GM18505 (cell line): ENCODE measurements at regions not wholly inside any gene's neighbourhood (a gene's known extent, or its start where the extent isn't known, plus 50 kb on each side); places are given as distances from the start of the nearest gene placed in this dataset.

Experiments used
- ATAC-seq: cut with Tn5 transposase; IDR thresholded peaks from one replicate; pipeline ENCODE4 v1.9.1; 2021; ENCODE audit not compliant: unreplicated experiment
- POLR2A ChIP-seq: IDR thresholded peaks from 4 replicates; pipeline ENCODE4 v1.6.1; 2011; ENCODE audit warnings: borderline replicate concordance; ENCODE audit not compliant: insufficient read depth, insufficient read length; ENCODE audit errors: extremely low read depth

DNA sequence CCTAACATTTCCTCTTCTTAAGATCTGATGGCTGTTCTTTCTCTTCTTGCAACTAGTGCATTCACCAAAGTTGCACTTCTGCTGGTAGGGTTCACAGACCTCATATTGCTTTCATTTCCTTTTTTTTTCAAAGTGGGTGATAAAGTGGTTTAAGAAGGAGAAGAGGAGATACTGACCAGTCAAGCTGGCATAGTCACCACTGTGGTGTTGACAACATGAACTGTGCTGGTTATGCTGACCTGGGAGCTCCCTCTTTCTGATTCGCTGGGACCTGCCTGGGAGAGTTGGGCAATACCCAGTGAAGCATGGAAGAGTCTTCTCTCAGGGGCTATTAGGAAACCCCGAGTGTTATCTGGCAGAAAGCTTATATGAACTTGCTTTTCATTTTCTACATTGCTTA lies 222.9 kb downstream of the SLITRK5 start:
- no peak for ATAC-seq
- no peak for TF ChIP-seq POLR2A

DNA sequence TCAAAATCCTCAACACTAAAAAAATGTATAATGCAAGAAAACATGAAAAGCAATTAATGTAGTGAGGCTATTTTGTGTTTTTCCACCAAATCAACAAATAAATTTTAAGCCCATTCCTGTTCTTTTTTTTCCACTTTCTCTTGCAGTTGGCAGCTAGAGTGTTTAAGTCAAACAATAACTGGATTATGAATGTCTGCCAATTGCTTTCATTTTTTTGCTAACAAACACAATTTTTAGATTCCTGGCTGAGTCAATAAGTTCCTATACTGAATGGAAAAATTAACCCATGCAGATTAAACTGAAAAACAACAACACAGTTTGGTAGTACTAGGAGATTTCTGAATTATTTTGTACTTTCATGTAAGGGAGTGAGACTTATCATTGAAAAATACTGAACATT lies 232.4 kb downstream of the SLITRK5 start:
- TF ChIP-seq POLR2A: no peak
- no peak for ATAC-seq

DNA sequence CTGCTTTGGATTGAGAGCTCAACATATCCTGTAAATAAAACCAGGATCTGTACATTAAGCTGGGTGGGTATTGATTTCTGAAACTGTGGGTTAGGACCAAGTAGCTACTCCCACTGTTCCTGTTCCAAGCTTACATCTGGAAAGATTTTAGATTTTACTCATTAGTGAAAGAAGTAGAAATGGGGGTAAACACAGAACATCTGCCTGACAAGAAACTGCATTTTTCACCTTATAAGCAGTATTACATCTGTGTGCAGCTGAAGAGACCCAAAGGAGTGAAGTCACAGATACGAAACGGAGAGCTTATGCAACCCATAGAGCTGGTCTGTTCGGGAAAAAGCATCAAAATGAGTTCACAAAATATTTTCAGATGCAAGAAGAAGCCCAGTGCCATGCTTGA lies 235.2 kb downstream of the SLITRK5 start:
- TF ChIP-seq POLR2A: no peak
- ATAC-seq: no peak

DNA sequence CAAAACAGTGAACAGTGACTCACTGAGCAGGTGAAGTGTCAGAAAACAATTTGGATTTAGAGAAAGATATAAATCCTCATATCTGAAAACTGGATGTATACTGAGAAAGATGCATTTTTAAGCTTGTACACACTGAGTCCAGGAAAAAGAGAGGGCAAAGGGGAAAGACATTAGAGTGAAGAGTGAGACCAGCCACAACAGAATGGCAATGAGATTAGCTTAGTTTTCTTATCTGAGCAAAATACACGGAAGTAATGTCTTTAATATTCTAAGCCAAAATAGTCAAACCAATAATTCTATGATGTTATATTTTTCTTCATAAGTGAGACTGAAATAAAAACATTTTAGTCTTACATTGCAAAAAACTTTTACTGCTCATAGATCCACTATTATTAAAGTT lies 236.0 kb downstream of the SLITRK5 start:
- no peak for ATAC-seq
- no peak for TF ChIP-seq POLR2A

DNA sequence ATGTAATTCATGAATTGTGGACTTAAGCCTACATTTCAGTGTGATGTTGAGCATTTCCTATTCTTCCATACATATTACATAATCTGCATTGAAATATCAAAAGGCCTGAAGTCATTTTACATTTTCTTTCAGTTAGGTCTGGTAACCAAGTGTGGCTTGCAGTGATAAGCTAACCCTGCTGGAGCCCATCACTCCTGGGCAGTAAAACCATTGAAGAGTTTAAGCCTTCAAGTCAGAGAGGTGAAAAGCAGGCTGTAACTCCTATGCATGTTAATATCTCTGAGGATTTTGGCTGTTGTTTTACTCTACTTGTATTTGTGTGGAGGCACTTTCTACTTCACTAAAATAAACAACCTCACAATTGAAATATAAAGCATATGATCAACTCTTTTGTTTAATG lies 248.8 kb downstream of the SLITRK5 start:
- ATAC-seq: no peak
- no peak for TF ChIP-seq POLR2A

DNA sequence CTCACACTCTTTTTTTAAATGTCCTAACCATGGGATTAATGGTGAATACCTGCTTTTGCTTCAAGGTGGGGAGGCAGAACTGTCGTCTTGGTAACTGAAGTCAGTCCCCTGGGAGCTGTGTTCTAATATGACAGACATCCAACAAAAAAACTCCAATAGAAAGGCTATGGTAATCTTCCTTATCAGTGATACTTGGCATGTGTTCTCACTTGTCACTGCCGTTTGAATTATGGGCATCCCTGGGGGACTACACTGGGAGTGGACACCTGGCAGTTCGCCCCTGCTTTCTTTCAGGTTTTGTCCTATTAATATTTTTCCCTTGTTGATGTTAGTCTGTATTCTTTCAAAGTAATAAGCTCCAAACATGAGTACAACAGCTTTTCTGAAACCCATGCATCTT lies 252.6 kb downstream of the SLITRK5 start:
- ATAC-seq: no peak
- no peak for TF ChIP-seq POLR2A

DNA sequence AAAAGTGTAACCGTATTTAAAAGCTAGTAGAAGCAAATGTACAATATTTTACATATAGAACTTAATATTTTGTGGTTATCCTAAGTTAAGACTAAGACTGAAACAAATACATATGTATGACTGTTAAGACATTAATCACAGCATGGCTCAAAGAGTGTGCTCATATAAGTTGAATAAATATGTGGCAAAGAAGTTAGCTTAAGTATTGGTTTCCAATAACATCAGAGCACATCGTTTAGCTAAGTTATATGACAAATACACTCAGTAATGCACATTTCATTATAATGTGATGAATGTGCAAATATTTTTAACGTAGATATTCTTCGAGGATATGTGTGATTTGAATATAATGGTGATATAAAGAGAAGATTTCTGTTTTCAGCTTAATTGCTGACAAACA lies 253.8 kb downstream of the SLITRK5 start:
- ATAC-seq: no peak

DNA sequence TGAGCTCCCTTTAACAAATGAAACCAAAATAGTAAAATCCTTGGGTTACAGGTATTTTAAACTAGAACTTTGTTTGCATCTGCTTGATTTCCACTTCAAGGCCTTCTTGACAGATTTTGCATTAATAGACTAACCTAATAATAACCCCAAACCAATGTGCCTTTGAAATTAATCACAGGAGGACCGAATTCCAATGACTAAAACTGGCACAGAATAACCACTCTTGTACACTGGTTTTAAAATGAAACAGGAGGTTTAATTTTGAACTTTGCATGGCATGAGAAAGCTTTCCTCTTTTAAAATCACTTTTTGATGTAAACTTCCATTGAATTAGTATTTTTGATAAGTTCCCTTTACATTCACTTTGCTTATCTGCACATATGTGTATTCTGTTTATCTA lies 269.6 kb downstream of the SLITRK5 start:
- no peak for ATAC-seq
- no peak for TF ChIP-seq POLR2A

More for the DNA sequence above, 253.8 kb downstream of the SLITRK5 start:
- TF ChIP-seq POLR2A: no peak

DNA sequence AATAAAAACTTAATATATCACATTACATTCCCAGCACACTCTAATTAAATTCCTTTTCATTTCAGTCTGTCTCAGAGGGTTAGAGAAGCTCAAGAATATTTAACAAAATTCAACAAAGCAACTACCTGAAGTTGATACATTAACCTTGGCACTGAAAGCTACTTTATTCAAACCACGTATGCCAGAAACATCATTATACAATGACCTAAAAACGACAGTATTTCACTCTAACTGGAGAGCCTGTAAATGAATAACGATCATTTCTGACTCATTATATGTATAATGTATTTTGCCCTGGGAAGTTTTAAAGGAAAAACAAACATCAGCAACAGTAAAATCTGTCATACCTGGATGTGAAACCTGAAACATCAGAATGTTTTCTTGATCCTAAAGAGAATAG lies 270.1 kb downstream of the SLITRK5 start:
- ATAC-seq: no peak
- TF ChIP-seq POLR2A: no peak

DNA sequence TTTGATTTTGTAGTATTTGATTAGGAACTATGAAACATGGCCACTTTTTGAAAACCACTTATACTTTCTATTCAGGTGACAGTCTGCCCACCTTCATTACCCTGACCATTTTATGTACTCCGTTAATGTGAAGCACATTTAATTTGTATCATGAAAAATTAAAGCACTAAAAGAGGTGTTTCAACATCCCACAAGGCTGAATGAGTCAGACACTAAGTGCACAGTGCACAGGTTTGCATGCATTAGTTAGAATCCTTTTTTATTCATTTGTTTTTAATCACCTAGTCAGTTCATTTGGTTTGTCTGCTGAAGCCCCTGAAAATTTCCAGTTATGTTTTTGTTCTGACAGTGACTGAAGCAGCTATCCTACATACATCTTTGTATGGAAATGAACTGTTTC lies 271.0 kb downstream of the SLITRK5 start:
- TF ChIP-seq POLR2A: no peak
- no peak for ATAC-seq

DNA sequence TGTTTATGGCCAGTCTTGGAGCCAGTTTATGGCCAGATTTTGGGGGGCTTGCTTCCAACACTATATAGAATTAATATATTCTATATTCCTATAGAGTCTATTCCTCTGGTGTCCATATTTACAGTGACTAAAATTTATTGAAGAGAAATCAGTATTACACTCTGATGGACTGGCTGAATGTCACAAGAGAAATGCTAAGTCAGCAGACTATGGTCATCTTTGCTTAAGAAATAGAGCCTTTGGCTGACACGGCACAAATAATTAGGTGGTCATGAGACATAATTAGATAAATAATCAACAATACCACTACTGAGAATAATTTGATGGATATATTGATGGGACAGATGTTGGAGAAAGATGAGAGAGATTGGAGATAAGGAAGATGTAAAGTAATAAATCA lies 272.9 kb downstream of the SLITRK5 start:
- no peak for ATAC-seq
- no peak for TF ChIP-seq POLR2A

DNA sequence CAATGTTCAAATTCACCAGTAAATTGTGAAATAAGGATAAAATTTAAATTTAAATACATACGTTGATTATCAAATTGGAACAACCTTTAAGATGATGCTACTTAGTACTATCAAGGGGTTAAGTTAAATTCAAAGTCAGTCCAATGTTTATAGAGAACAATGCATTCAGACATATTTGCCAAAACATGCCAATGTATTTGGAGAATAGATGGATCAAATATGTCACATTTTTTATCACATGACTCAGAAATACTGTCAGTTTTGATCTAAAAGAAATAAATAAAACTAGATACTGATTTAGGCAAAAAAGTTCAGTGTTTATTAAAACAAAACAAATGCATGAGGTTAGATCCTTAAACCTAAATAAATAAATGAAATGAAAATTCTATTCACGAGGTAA lies 281.2 kb downstream of the SLITRK5 start:
- no peak for ATAC-seq
- TF ChIP-seq POLR2A: no peak

DNA sequence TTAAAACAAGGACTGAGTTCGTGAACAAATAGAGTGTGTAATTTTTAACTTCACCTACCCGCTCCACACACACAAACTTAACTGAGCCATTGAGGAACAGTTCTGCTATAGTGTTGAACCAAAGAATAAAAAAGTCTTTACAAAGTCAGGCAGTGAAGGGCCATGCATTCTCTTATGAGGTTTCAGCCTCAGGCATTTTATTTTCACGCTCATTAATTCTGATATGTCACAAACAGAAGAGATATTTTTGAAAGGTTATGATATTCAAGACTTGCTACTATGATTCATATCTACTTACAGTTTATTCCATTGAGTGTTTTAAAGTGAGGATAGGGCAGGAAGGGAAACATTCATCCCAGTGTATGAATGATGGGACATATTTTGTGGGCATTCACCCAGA lies 282.2 kb downstream of the SLITRK5 start:
- no peak for TF ChIP-seq POLR2A
- no peak for ATAC-seq

DNA sequence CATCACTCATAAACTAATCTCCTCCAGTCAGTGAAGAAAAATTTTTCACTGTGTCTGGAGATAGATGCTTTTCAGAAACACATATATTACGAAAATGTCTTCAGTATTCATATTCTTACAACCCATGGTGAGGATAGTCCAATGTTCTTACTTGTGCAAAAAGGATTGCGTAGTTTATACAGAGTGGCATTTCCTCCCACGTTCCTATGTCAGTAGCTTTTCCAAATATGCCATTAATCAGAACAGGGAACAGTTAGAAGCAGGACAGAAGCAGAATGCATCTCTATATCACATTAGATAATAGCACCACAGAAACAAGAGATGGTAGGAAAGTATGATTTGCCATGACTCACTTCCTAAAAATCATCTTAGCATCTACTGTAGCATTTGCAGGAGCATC lies 282.9 kb downstream of the SLITRK5 start:
- ATAC-seq: no peak
- no peak for TF ChIP-seq POLR2A

DNA sequence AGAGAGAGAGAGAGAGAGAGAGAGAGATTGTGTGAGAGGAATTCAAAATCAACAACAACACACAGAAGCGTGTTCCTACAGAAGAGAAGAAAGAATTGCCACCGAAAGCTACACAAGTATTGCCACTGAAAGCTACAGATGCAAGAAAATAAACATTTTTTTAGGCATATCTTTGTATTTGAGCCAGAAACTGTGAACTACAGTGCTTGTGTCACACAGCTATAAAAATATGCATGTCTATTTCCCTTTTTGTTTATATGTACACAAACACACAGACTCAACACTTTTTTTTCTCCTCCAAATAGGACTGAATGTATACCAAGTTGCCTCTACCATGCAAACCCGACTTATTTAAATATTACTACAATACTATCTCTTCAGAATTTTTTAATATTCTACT lies 290.4 kb downstream of the SLITRK5 start:
- no peak for TF ChIP-seq POLR2A
- no peak for ATAC-seq
